Umbilical cord (tissue), 1 donor: ENCODE measurements at regions not wholly inside any gene's neighbourhood (a gene's known extent, or its start where the extent isn't known, plus 50 kb on each side); places are given as distances from the start of the nearest gene placed in this dataset.
"Not testable (repeated sequence)": the region's sequence is repeated elsewhere in the genome, so short reads cannot be mapped to it uniquely, and the experiment has no call there.

Experiments used
- DNase-seq: peaks from one replicate; pipeline ENCODE4 v3.0.0-alpha.2; 2015; ENCODE audit warnings: low spot score

- DNase-seq: no peak
These were observed 76.2 kb upstream of the TOP3B start for GRCh38 chr22:22058633-22059290.

GRCh38 chr22:22057617-22058378 is 75.2 kb upstream of the TOP3B start:
- DNase-seq: no peak

- DNase-seq: not testable (repeated sequence)
These were observed 74.4 kb upstream of the TOP3B start for GRCh38 chr22:22056809-22057594.

- not testable (repeated sequence) for DNase-seq
These were observed 70.1 kb upstream of the TOP3B start for GRCh38 chr22:22052548-22053139.

- DNase-seq: not testable (repeated sequence)
These were observed 68.4 kb upstream of the TOP3B start for GRCh38 chr22:22051032-22051431.

- DNase-seq: no peak
These were observed 67.7 kb upstream of the TOP3B start for GRCh38 chr22:22050141-22050775.

- DNase-seq: no peak
These were observed 67.1 kb upstream of the TOP3B start for GRCh38 chr22:22049684-22050083.

- DNase-seq: no peak
These were observed 66.5 kb upstream of the TOP3B start for GRCh38 chr22:22048981-22049531.

- no peak for DNase-seq
These were observed 65.8 kb upstream of the TOP3B start for GRCh38 chr22:22048318-22048942.

GRCh38 chr22:22047776-22048175 is 65.2 kb upstream of the TOP3B start:
- DNase-seq: no peak

GRCh38 chr22:22047266-22047665 is 64.7 kb upstream of the TOP3B start:
- no peak for DNase-seq

- no peak for DNase-seq
These were observed 63.8 kb upstream of the TOP3B start for GRCh38 chr22:22046370-22046769.

GRCh38 chr22:22045571-22046335 is 63.2 kb upstream of the TOP3B start:
- DNase-seq: no peak

GRCh38 chr22:22044153-22044552 is 61.6 kb upstream of the TOP3B start:
- DNase-seq: no peak

- no peak for DNase-seq
These were observed 60.9 kb upstream of the TOP3B start for GRCh38 chr22:22043296-22044078.

GRCh38 chr22:22042599-22043295 is 60.2 kb upstream of the TOP3B start:
- no peak for DNase-seq

GRCh38 chr22:22042009-22042408 is 59.4 kb upstream of the TOP3B start:
- DNase-seq: no peak

- no peak for DNase-seq
These were observed 58.3 kb upstream of the TOP3B start for GRCh38 chr22:22040908-22041307.

GRCh38 chr22:22040472-22040871 is 57.9 kb upstream of the TOP3B start:
- DNase-seq: no peak
